ENCODE measurements at regions not wholly inside any gene's neighbourhood (a gene's known extent, or its start where the extent isn't known, plus 50 kb on each side); places are given as distances from the start of the nearest gene placed in this dataset.

DNA sequence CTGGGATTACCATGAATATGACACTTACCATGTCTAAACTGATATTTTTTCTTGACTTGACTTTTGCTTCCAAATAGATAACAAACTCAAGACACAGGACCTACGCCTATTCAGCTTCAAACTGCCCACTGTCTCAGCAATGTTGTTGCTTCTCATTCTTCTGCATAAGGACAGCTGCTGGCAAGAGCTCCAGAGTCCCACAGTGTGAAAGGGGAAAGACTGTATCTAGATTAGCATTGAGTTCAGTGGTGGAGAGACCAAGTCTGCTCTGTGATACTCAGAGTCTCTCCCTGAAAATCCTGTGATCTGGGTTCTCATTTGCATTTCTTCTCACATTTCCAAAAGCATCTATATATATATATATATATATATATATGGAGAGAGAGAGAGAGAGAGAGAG, 247.9 kb upstream of the NT5C1B start:
- TF ChIP-seq CTCF (IDR thresholded peaks at IDR 0.05) (no peak), POLR2A (IDR thresholded peaks at IDR 0.05) (no peak)

Data from upper lobe of left lung (tissue), 4 donors.